Breast epithelium (tissue), 4 donors: ENCODE measurements at regions not wholly inside any gene's neighbourhood (a gene's known extent, or its start where the extent isn't known, plus 50 kb on each side); places are given as distances from the start of the nearest gene placed in this dataset.

Experiments used
- DNase-seq, 2 donors: peaks; one replicate each; pipeline ENCODE4 v3.0.0-alpha.2; 2019; ENCODE audit warnings: low spot score in 2 of 2
- H3K27ac ChIP-seq, 2 donors: fragments of 200-600 bp; sonication (generic) in 1 of 2; one replicate each; pipeline ENCODE4 v1.5.1; 2016 to 2019; ENCODE audit warnings: mild to moderate bottlenecking in 1 of 2
- H3K27me3 ChIP-seq, 2 donors: fragments of 200-600 bp; sonication (generic) in 1 of 2; one replicate each; pipeline versions ENCODE4 v1.5.1 to v1.6.0; 2017 to 2019; ENCODE audit warnings: control low read depth in 1 of 2, mild to moderate bottlenecking in 1 of 2
- H3K36me3 ChIP-seq: fragments of 200-600 bp; one replicate; pipeline ENCODE4 v1.5.1; 2019
- H3K4me1 ChIP-seq, 2 donors: fragments of 200-600 bp; sonication (generic); one replicate each; pipeline ENCODE4 v1.5.1; 2016 to 2019; ENCODE audit warnings: control low read depth in 1 of 2
- H3K4me3 ChIP-seq, 3 donors: fragments of 200-600 bp; sonication (generic); 1 replicate in 2 of 3; 2 replicates in 1 of 3; pipeline ENCODE4 v1.5.1; 2016 to 2019; ENCODE audit warnings: mild to moderate bottlenecking in 3 of 3, moderate library complexity in 2 of 3
- H3K9me3 ChIP-seq, 2 donors: fragments of 200-600 bp; sonication (generic) in 1 of 2; one replicate each; pipeline ENCODE4 v1.5.1; 2016 to 2019; ENCODE audit warnings: control low read depth in 1 of 2
- POLR2A ChIP-seq: fragments of 450-650 bp; IDR thresholded peaks from one replicate; pipeline ENCODE4 v1.6.1; 2016; ENCODE audit warnings: antibody characterized with exemption, mild to moderate bottlenecking, moderate library complexity
- POLR2AphosphoS5 ChIP-seq, 3 donors: sonication (generic); formaldehyde crosslinking; IDR thresholded peaks; one replicate each; pipeline ENCODE4 v1.6.1; 2017; ENCODE audit warnings: antibody characterized with exemption in 3 of 3
- intact Hi-C: fragments of 100-400 bp; cut with DNase I; formaldehyde crosslinking; loops from one replicate; pipeline ENCODE4 v1.15.1; 2023; ENCODE audit warnings: low total_unique reads
- TF ChIP-seq, protein P1 (sequence below), 3 donors: fragments of 450-650 bp; IDR thresholded peaks; one replicate each; pipeline ENCODE4 v1.5.1; 2016 to 2017; ENCODE audit warnings: antibody characterized with exemption in 3 of 3, mild to moderate bottlenecking in 3 of 3, moderate library complexity in 3 of 3

DNA sequence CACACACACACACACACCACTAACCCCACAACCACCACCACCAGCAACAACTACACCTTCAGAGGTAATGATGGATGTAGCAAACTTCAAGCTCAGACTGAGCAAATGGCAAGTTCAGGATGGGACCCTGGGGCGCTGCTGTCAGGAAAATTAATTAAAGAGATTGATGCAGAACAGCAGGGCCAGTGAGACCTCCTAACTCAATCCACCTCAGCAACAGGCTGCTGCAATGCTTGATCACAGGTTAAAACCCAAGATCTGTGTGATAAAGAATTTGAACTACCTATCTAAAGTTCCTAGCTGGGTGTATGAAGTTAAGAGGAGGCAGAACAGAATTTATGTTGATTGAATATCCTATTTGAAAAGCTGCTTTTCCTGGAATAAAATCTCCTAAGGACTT, 140.3 kb upstream of the FER start:
- no peak overlapping the region for H3K27ac ChIP-seq
- TF ChIP-seq POLR2AphosphoS5 (IDR thresholded peaks at IDR 0.05) (no peak), POLR2A (no peak)
- TF ChIP-seq, protein P1, sequence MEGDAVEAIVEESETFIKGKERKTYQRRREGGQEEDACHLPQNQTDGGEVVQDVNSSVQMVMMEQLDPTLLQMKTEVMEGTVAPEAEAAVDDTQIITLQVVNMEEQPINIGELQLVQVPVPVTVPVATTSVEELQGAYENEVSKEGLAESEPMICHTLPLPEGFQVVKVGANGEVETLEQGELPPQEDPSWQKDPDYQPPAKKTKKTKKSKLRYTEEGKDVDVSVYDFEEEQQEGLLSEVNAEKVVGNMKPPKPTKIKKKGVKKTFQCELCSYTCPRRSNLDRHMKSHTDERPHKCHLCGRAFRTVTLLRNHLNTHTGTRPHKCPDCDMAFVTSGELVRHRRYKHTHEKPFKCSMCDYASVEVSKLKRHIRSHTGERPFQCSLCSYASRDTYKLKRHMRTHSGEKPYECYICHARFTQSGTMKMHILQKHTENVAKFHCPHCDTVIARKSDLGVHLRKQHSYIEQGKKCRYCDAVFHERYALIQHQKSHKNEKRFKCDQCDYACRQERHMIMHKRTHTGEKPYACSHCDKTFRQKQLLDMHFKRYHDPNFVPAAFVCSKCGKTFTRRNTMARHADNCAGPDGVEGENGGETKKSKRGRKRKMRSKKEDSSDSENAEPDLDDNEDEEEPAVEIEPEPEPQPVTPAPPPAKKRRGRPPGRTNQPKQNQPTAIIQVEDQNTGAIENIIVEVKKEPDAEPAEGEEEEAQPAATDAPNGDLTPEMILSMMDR (IDR thresholded peaks at IDR 0.05) = no peak
- no peak for DNase-seq
- no peaks in the 10 kb centered on the region for H3K4me1 ChIP-seq
- H3K9me3 ChIP-seq = peaks cover under 1 to 1% of the 10 kb centered on the region in 2 donors
- intact Hi-C loops = loop anchor here (5.0 kb wide), 1 partner anchor 1030 kb away; no protein-coding TSS in a partner anchor
- no peaks in the 10 kb centered on the region for H3K27me3 ChIP-seq
- H3K36me3 ChIP-seq = no peaks in the 10 kb centered on the region
- no peak overlapping the region for H3K4me3 ChIP-seq

DNA sequence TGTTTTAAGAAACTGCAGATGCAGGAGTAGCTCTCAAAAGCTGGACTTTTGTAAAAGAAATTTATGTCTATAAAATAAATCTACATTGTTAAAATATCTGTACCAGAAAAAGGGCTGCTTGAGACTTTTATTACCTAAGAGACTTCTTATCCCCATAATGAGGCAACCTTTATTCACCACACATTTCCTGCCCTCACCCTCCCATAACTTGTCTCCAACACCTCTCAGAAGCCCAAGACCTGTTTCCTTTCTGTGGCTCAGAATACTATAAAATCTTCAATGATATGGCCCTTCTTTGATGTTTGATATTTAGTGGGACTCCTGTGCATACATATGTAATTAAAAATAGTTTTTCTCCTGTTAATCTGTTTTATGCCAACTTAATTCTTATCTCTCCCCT, 141.5 kb upstream of the FER start:
- DNase-seq = no peak
- no peaks in the 10 kb centered on the region for H3K36me3 ChIP-seq
- H3K4me3 ChIP-seq = no peak overlapping the region
- intact Hi-C loops = loop anchor here (5.0 kb wide), 1 partner anchor 1031 kb away; no protein-coding TSS in a partner anchor
- no peak overlapping the region for H3K27ac ChIP-seq
- no peaks in the 10 kb centered on the region for H3K27me3 ChIP-seq
- TF ChIP-seq, protein P1 (IDR thresholded peaks at IDR 0.05) = no peak
- TF ChIP-seq POLR2A (no peak), POLR2AphosphoS5 (IDR thresholded peaks at IDR 0.05) (no peak)
- no peaks in the 10 kb centered on the region for H3K4me1 ChIP-seq
- no peaks in the 10 kb centered on the region for H3K9me3 ChIP-seq

DNA sequence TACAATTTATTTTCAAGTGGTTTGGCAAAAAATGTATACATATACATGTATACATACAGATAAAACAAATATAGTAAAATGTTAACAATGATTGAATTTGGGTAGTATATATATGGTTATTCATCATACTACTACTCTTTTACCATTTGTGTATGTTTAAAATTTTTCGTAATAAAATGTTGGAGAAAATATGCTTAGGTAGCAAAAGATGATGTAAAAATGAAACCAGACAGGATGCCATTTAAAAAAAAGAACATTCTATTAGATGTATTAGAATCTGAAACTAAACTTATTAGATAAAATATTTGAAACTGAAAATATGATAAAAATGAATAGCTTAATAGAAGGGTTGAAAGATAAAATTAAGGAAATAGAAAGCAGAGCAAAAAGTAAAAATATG, 144.9 kb upstream of the FER start:
- H3K27me3 ChIP-seq = no peaks in the 10 kb centered on the region
- intact Hi-C loops = loop anchor here (5.0 kb wide), 1 partner anchor 414 kb away; no protein-coding TSS in a partner anchor
- H3K4me3 ChIP-seq = no peak overlapping the region
- H3K27ac ChIP-seq = no peak overlapping the region
- no peaks in the 10 kb centered on the region for H3K36me3 ChIP-seq
- no peak for DNase-seq
- H3K4me1 ChIP-seq = no peaks in the 10 kb centered on the region
- TF ChIP-seq POLR2AphosphoS5 (IDR thresholded peaks at IDR 0.05) = no peak
- TF ChIP-seq POLR2A = no peak
- TF ChIP-seq, protein P1 (IDR thresholded peaks at IDR 0.05) = no peak
- H3K9me3 ChIP-seq = no peaks in the 10 kb centered on the region

DNA sequence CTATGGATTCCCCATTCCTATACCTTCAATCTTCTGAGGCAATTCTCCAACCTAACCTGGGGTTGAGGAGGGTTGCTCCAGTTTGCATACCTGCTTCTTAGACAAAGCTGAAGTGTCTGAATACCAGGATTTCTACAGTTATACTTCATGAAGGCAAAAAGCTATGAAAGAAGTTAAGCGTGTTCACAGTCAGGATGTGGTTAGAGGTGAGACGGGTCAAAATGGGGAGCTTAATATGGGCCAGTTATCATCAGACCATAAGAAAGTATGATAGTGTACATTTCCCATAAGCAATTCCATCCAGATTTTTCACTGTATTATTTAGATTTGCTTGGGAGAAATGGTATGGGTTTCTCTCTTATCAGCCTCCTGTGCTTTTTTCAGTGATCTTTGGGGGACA, 156.9 kb upstream of the FER start:
- no peak for DNase-seq
- no peak for TF ChIP-seq POLR2A
- no peak for TF ChIP-seq POLR2AphosphoS5 (IDR thresholded peaks at IDR 0.05)
- TF ChIP-seq, protein P1 (IDR thresholded peaks at IDR 0.05) = no peak
- intact Hi-C loops = no loop called here

DNA sequence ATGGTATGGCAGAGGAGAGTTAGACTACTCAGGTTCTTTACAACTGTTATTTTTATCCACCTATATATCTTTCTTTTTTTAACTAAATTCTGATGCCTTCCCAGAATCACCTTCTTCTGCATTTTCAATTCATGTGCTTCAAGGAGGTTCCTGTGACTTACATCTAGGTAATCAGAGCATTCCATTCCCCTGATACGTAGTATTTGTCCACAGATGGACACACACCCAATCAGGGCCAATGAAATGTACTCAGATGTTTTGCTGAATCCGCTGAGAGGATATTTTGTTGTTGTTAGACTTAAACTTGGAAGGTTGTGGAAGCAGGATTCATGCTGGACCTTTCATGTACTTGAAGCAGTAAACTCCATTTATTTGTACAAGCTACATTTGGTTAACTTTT, 159.4 kb upstream of the FER start:
- Histone ChIP-seq H3K27me3 (no peaks in the 10 kb centered on the region), H3K36me3 (no peaks in the 10 kb centered on the region), H3K4me3 (no peak overlapping the region), H3K27ac (no peak overlapping the region), H3K9me3 (no peaks in the 10 kb centered on the region), H3K4me1 (no peaks in the 10 kb centered on the region)
- TF ChIP-seq, protein P1 (IDR thresholded peaks at IDR 0.05) = no peak
- DNase-seq = no peak
- intact Hi-C loops = no loop called here

More for the DNA sequence above, 156.9 kb upstream of the FER start:
- Histone ChIP-seq H3K4me1 (no peaks in the 10 kb centered on the region), H3K27ac (no peak overlapping the region), H3K4me3 (no peak overlapping the region), H3K9me3 (no peaks in the 10 kb centered on the region), H3K36me3 (no peaks in the 10 kb centered on the region), H3K27me3 (no peaks in the 10 kb centered on the region)
